Neural cell (in vitro differentiated cells): ENCODE measurements at regions not wholly inside any gene's neighbourhood (a gene's known extent, or its start where the extent isn't known, plus 50 kb on each side); places are given as distances from the start of the nearest gene placed in this dataset.

Source experiments
- H2AFZ ChIP-seq: fragments of 200-600, 300-800 bp; sonication (generic), shearing (Covaris generic); 2 replicates; pipeline ENCODE4 v1.6.0; 2014; ENCODE audit warnings: low read depth, mild to moderate bottlenecking, antibody characterized with exemption, low read length, moderate library complexity
- H3F3A ChIP-seq: fragments of 200-600 bp; shearing (Covaris generic); 2 replicates; pipeline ENCODE4 v1.6.1; 2016; ENCODE audit warnings: mild to moderate bottlenecking, moderate library complexity, mixed read lengths, antibody characterized with exemption, low read length; ENCODE audit not compliant: insufficient read depth, poor library complexity, severe bottlenecking
- H3K27ac ChIP-seq: fragments of 200-600, 300-800 bp; sonication (generic), shearing (Covaris generic); 2 replicates; pipeline ENCODE4 v1.5.1; 2014; ENCODE audit warnings: mild to moderate bottlenecking, low read length, moderate library complexity
- H3K27me3 ChIP-seq: fragments of 300-800, 200-600 bp; sonication (generic), shearing (Covaris generic); 2 replicates; pipeline ENCODE4 v1.6.0; 2014; ENCODE audit warnings: mild to moderate bottlenecking, low read depth, low read length, moderate library complexity; ENCODE audit not compliant: insufficient read depth
- H3K36me3 ChIP-seq: fragments of 300-800, 200-600 bp; sonication (generic), shearing (Covaris generic); 2 replicates; pipeline ENCODE4 v1.5.1; 2014; ENCODE audit warnings: mild to moderate bottlenecking, antibody characterized with exemption, low read length, moderate library complexity; ENCODE audit not compliant: insufficient read depth
- H3K4me2 ChIP-seq: fragments of 300-800, 200-600 bp; sonication (generic), shearing (Covaris generic); 2 replicates; pipeline ENCODE4 v1.6.0; 2014; ENCODE audit warnings: mild to moderate bottlenecking, low read length
- H3K4me3 ChIP-seq: fragments of 300-800, 200-600 bp; sonication (generic), shearing (Covaris generic); 2 replicates; pipeline ENCODE4 v1.5.1; 2014; ENCODE audit warnings: mild to moderate bottlenecking, low read length, moderate library complexity
- H3K79me2 ChIP-seq: fragments of 200-600 bp; shearing (Covaris generic); replicated peaks from 2 replicates; pipeline ENCODE4 v1.6.0; 2014; ENCODE audit warnings: mild to moderate bottlenecking, low read length, moderate library complexity; ENCODE audit not compliant: insufficient read depth
- H3K9ac ChIP-seq: fragments of 300-800, 200-600 bp; sonication (generic), shearing (Covaris generic); 2 replicates; pipeline ENCODE4 v1.6.1; 2016; ENCODE audit warnings: mild to moderate bottlenecking, low read length, mixed read lengths
- H3K9me2 ChIP-seq: fragments of 200-600 bp; shearing (Covaris generic); 2 replicates; pipeline ENCODE4 v1.6.1; 2016; ENCODE audit warnings: mild to moderate bottlenecking, low read length, mixed read lengths; ENCODE audit not compliant: insufficient read depth
- H3K9me3 ChIP-seq: fragments of 200-600, 300-800 bp; sonication (generic), shearing (Covaris generic); 2 replicates; pipeline ENCODE4 v1.6.1; 2016; ENCODE audit warnings: mild to moderate bottlenecking, mixed run types, low read length, moderate library complexity, mixed read lengths
- H4K20me1 ChIP-seq: fragments of 200-600 bp; shearing (Covaris generic); 2 replicates; pipeline ENCODE4 v1.6.1; 2016; ENCODE audit warnings: mild to moderate bottlenecking, mixed run types; ENCODE audit not compliant: insufficient read depth
- EP300 ChIP-seq: fragments of 450-650 bp; conservative IDR thresholded peaks from 2 replicates; pipeline ENCODE4 v1.6.1; 2014; ENCODE audit warnings: antibody characterized with exemption, mild to moderate bottlenecking, moderate library complexity; ENCODE audit not compliant: poor library complexity, severe bottlenecking
- EZH2 ChIP-seq: fragments of 200-600, 300-800 bp; shearing (Covaris generic), sonication (generic); IDR thresholded peaks from 2 replicates; pipeline ENCODE4 v1.6.1; 2014; ENCODE audit warnings: antibody characterized with exemption, low read length, borderline replicate concordance, mild to moderate bottlenecking; ENCODE audit not compliant: insufficient read depth, poor library complexity, severe bottlenecking
- MXI1 ChIP-seq: fragments of 450-650 bp; conservative IDR thresholded peaks from 2 replicates; pipeline ENCODE4 v1.6.1; 2014; ENCODE audit warnings: antibody characterized with exemption, mild to moderate bottlenecking; ENCODE audit not compliant: poor library complexity, severe bottlenecking
- POLR2AphosphoS5 ChIP-seq: IDR thresholded peaks from 2 replicates; pipeline ENCODE4 v1.6.1; 2012
- SMC3 ChIP-seq: fragments of 450-650 bp; conservative IDR thresholded peaks from 2 replicates; pipeline ENCODE4 v1.6.1; 2014; ENCODE audit warnings: antibody characterized with exemption, mild to moderate bottlenecking, moderate library complexity; ENCODE audit not compliant: poor library complexity
- TAF1 ChIP-seq: IDR thresholded peaks from 2 replicates; pipeline ENCODE4 v1.6.1; 2012; ENCODE audit warnings: low read depth
- TF ChIP-seq, protein P1 (sequence below): IDR thresholded peaks from 2 replicates; pipeline ENCODE4 v1.6.1; 2012; ENCODE audit warnings: borderline replicate concordance
- TF ChIP-seq, protein P2 (sequence below): fragments of 450-650 bp; IDR thresholded peaks from 2 replicates; pipeline ENCODE4 v1.5.1; 2014; ENCODE audit warnings: antibody characterized with exemption, mild to moderate bottlenecking, moderate library complexity; ENCODE audit not compliant: poor library complexity, severe bottlenecking

DNA sequence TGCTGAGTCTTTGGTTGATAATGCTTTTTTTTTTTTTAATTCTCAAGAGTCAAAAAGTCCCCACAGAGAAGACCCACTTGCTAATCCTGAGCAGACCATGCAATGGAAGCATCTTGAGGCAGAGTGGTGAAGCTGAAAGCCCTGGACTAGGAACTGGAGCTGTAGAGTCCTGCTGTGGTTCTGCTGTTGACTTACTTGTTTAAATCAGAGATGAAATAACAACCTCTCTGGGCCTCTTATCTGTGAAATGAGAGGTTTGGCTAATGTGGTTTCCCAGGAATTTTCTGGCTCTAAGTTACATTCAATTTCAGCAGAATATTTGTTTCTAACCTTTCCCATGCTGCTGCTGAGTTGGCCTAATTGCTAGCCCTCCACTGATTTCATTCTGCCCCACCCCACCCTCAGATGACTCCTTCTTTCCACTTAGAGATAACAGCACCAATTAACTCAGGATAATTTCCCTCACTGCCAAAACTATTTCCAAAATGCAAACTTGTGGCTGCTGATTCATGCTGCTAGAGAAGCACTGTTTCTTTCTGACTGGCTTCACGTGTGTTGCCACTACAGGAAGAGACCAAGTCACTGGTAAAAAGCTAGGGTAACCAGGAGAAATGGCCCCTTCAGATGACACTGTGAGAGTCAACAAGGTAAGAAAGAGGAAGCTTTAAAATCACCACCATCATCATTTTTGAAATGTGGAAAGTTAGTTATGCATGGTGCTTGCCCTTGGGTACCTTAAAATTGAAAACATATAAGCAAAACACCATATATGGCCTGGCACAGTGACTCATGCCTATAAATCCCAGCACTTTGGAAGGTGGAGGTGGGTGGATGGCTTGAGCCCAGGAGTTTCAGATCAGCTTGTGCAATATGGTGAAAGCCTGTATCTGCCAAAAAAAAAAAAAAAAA is 326.4 kb downstream of the DCHS2 start:
- H3K9me2 ChIP-seq: no peaks in the 10 kb centered on the region
- no peaks in the 10 kb centered on the region for H3K27me3 ChIP-seq
- H3K79me2 ChIP-seq: no peaks in the 10 kb centered on the region
- no peak overlapping the region for H3K27ac ChIP-seq
- no peaks in the 10 kb centered on the region for H3F3A ChIP-seq
- no peaks in the 10 kb centered on the region for H4K20me1 ChIP-seq
- H3K4me2 ChIP-seq: no peak overlapping the region
- H3K36me3 ChIP-seq: no peaks in the 10 kb centered on the region
- H3K4me3 ChIP-seq: no peak overlapping the region
- H2AFZ ChIP-seq: no peak overlapping the region
- TF ChIP-seq MXI1 (no peak), SMC3 (no peak), EZH2 (no peak), POLR2AphosphoS5 (no peak), EP300 (no peak), TAF1 (no peak)
- TF ChIP-seq, protein P1, sequence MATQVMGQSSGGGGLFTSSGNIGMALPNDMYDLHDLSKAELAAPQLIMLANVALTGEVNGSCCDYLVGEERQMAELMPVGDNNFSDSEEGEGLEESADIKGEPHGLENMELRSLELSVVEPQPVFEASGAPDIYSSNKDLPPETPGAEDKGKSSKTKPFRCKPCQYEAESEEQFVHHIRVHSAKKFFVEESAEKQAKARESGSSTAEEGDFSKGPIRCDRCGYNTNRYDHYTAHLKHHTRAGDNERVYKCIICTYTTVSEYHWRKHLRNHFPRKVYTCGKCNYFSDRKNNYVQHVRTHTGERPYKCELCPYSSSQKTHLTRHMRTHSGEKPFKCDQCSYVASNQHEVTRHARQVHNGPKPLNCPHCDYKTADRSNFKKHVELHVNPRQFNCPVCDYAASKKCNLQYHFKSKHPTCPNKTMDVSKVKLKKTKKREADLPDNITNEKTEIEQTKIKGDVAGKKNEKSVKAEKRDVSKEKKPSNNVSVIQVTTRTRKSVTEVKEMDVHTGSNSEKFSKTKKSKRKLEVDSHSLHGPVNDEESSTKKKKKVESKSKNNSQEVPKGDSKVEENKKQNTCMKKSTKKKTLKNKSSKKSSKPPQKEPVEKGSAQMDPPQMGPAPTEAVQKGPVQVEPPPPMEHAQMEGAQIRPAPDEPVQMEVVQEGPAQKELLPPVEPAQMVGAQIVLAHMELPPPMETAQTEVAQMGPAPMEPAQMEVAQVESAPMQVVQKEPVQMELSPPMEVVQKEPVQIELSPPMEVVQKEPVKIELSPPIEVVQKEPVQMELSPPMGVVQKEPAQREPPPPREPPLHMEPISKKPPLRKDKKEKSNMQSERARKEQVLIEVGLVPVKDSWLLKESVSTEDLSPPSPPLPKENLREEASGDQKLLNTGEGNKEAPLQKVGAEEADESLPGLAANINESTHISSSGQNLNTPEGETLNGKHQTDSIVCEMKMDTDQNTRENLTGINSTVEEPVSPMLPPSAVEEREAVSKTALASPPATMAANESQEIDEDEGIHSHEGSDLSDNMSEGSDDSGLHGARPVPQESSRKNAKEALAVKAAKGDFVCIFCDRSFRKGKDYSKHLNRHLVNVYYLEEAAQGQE: no peak
- TF ChIP-seq, protein P2, sequence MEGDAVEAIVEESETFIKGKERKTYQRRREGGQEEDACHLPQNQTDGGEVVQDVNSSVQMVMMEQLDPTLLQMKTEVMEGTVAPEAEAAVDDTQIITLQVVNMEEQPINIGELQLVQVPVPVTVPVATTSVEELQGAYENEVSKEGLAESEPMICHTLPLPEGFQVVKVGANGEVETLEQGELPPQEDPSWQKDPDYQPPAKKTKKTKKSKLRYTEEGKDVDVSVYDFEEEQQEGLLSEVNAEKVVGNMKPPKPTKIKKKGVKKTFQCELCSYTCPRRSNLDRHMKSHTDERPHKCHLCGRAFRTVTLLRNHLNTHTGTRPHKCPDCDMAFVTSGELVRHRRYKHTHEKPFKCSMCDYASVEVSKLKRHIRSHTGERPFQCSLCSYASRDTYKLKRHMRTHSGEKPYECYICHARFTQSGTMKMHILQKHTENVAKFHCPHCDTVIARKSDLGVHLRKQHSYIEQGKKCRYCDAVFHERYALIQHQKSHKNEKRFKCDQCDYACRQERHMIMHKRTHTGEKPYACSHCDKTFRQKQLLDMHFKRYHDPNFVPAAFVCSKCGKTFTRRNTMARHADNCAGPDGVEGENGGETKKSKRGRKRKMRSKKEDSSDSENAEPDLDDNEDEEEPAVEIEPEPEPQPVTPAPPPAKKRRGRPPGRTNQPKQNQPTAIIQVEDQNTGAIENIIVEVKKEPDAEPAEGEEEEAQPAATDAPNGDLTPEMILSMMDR: no peak
- no peak overlapping the region for H3K9ac ChIP-seq
- H3K9me3 ChIP-seq: no peaks in the 10 kb centered on the region

DNA sequence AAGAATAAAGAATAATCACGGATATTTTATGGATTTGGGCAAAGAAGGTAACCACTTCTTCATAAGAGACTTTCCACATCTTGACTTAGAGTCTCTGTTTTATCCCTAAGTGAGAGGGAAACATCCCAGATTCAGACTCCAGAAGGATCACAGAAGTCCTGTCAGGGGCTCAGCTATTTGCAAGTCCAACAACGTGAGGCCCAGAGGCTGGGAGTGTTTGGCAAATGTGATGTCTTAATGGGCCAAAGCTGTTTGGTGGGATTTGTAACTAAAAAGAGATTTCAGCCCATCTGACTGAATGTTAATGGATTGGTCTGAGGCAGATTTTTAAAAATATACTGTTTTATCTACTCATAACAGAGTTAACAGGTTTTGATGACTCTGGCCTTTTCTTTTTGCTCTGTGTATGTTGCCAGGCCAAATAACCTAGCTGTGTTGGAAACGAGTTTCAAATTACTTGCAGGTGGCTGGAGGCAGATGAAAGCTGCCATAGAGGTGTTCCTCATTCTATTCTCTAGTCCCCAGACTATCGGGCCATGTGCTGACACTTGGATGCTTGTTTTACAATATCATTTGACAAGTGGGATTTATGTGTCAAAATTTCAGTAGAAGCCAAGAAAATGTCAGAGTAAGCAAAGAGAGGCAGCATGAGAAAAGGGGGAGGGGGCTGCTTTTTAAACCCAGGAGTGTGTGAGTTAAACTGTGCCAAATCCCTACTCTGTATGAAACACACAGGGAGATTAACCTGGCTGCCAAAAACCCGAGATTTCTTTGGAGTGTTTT is 330.9 kb downstream of the DCHS2 start:
- Histone ChIP-seq H3F3A (no peaks in the 10 kb centered on the region), H3K9me3 (no peaks in the 10 kb centered on the region), H3K27ac (no peak overlapping the region), H4K20me1 (no peaks in the 10 kb centered on the region), H2AFZ (no peak overlapping the region), H3K4me3 (no peak overlapping the region), H3K9ac (no peak overlapping the region), H3K27me3 (no peaks in the 10 kb centered on the region), H3K9me2 (no peaks in the 10 kb centered on the region), H3K79me2 (no peaks in the 10 kb centered on the region), H3K4me2 (no peak overlapping the region), H3K36me3 (no peaks in the 10 kb centered on the region)
- TF ChIP-seq TAF1: no peak
- no peak for TF ChIP-seq MXI1
- TF ChIP-seq POLR2AphosphoS5: peak; percentile 58
- peak; percentile 74 for TF ChIP-seq EP300
- TF ChIP-seq, protein P1: no peak
